Spinal cord (tissue), 9 donors: ENCODE measurements at regions not wholly inside any gene's neighbourhood (a gene's known extent, or its start where the extent isn't known, plus 50 kb on each side); places are given as distances from the start of the nearest gene placed in this dataset.
A peak's percentile ranks its signal among the peaks of the same experiment; 100 is the strongest.

Experiments
- DNase-seq, 6 donors: peaks; one replicate each; pipeline versions ENCODE4 v3.0.0 to v3.0.0-alpha.2; 2013 to 2015; ENCODE audit warnings: low spot score in 6 of 6, low read depth in 4 of 6
- H3K27ac ChIP-seq: one replicate; pipeline ENCODE4 v1.5.1; 2013; ENCODE audit warnings: low read depth, low read length, control low read depth
- H3K27me3 ChIP-seq: one replicate; pipeline ENCODE4 v1.6.1; 2013; ENCODE audit warnings: low read length; ENCODE audit not compliant: control insufficient read depth, insufficient read depth
- H3K36me3 ChIP-seq: one replicate; pipeline ENCODE4 v1.6.1; 2013; ENCODE audit warnings: low read length; ENCODE audit not compliant: control insufficient read depth, insufficient read depth
- H3K4me1 ChIP-seq: one replicate; pipeline ENCODE4 v1.6.1; 2013; ENCODE audit warnings: low read length; ENCODE audit not compliant: control insufficient read depth, insufficient read depth
- H3K4me3 ChIP-seq: one replicate; pipeline ENCODE4 v1.5.1; 2013; ENCODE audit warnings: low read depth, low read length, control low read depth
- H3K9me3 ChIP-seq: one replicate; pipeline ENCODE4 v1.6.1; 2013; ENCODE audit warnings: low read length; ENCODE audit not compliant: control insufficient read depth, insufficient read depth
- WGBS: methylation state at CpG from one replicate; pipeline ENCODE4 v1.1.5; 2013; ENCODE audit warnings: missing lambda C conversion rate; ENCODE audit not compliant: insufficient coverage; 5-methylcytosine and 5-hydroxymethylcytosine counted together
- donor health status: healthy.

DNA sequence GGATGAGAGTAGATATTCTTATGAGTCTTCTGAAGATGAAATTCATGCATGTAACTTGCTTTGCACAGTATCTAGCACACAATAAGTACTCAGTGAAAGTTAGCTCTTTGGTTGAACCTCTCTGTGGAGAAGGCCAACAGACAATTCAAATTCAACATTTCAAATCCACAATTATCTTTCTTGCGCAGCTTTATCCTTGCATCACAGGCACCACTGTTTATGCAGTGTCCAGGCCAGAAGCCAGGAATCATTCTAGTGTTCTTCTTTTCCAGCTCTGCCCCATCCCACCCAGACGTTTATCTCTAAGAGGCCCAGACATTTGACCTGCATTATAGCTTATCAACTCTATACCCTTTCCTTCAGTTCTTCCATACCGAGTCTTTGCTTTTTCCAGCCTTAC is 254.7 kb upstream of the OBI1 start:
- H3K27ac ChIP-seq: no peak overlapping the region
- H3K27me3 ChIP-seq: no peaks in the 10 kb centered on the region
- no peak for DNase-seq
- H3K4me3 ChIP-seq: no peak overlapping the region
- H3K4me1 ChIP-seq: no peaks in the 10 kb centered on the region
- H3K9me3 ChIP-seq: no peaks in the 10 kb centered on the region
- no peaks in the 10 kb centered on the region for H3K36me3 ChIP-seq
- 75% methylated on average over 2 of the region's 3 CpGs for WGBS

DNA sequence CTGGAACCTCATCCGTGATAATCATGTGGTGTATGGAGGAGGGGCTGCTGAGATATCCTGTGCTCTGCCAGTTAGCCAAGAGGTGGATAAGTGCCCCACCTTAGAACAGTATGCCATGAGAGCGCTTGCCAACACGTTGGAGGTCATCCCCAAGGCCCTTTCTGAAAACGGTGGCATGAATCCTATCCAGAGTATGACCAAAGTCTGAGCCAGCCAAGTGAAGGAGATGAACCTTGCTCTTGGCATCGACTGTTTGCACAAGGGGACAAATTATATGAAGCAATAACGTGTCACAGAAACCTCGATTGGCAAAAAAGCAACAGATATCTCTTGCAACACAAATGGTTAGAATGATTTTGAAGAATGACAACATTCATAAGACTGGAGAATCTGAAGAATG is 251.2 kb upstream of the OBI1 start:
- Histone ChIP-seq H3K9me3 (no peaks in the 10 kb centered on the region), H3K27ac (no peak overlapping the region), H3K4me1 (no peaks in the 10 kb centered on the region), H3K4me3 (no peak overlapping the region), H3K27me3 (no peaks in the 10 kb centered on the region), H3K36me3 (no peaks in the 10 kb centered on the region)
- DNase-seq: no peak
- WGBS: 70% methylated on average over 7 of the region's 7 CpGs

DNA sequence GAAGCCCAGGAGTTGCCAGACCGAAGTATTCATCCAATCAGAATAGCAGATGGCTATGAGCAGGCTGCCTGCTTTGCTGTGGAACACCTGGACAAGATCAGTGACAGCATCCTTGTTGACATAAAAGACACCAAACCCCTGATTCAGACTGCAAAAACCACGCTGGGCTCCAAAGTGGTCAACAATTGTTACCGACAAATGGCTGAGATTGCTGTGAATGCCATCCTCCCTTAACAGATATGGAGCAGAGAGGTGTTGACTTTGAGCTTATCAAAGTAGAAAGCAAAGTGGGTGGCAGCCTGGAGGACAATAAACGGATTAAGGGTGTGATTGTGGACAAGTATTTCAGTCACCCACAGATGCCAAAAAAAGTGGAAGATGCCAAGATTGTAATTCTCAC is 250.3 kb upstream of the OBI1 start:
- no peak overlapping the region for H3K4me3 ChIP-seq
- H3K36me3 ChIP-seq: no peaks in the 10 kb centered on the region
- DNase-seq: no peak
- WGBS: 50% methylated on average over 2 of the region's 4 CpGs
- H3K4me1 ChIP-seq: no peaks in the 10 kb centered on the region
- no peaks in the 10 kb centered on the region for H3K9me3 ChIP-seq
- no peaks in the 10 kb centered on the region for H3K27me3 ChIP-seq
- H3K27ac ChIP-seq: no peak overlapping the region

DNA sequence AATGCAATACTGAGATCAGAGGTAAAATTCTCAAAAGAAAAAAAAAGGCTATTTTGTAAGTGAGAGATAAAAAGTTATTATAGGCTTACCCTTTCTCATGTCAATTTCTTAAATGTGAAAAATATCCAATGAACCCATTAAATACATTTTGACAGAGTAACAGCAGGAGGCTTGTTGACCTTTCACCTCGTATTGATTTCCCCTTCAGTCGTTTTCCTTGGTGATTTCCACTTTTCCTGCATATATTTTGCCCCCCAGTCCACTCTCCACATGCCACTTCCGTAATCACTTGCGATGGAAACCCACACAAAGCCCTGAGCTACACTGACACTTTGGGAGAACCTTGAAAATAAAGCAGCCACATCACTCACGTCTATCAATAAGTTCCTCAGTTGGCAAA is 248.1 kb upstream of the OBI1 start:
- Histone ChIP-seq H3K4me1 (no peaks in the 10 kb centered on the region), H3K27me3 (no peaks in the 10 kb centered on the region), H3K9me3 (no peaks in the 10 kb centered on the region), H3K36me3 (no peaks in the 10 kb centered on the region), H3K4me3 (no peak overlapping the region), H3K27ac (no peak overlapping the region)
- 46% methylated on average over 4 of the region's 5 CpGs for WGBS
- DNase-seq: no peak

DNA sequence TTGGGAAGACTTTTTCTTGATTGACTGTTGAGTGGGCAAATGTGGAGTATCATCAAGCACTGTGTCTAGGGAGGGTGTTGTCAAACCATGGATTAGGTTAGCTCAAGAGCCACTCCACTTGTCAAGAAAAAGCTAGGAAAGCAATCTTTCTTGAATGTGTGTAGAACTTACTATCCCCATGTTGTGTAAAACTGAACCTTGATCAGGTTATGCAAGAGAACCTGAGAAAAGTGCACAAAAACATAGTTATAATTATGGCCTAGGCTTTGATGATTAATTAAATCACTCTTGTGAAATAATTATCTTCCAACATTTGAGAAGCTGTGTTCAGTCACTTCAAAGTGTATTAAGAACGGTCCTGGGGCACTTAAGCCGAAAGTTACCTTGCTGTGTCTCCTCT is 238.2 kb upstream of the OBI1 start:
- no peaks in the 10 kb centered on the region for H3K36me3 ChIP-seq
- no peaks in the 10 kb centered on the region for H3K9me3 ChIP-seq
- no peaks in the 10 kb centered on the region for H3K27me3 ChIP-seq
- H3K27ac ChIP-seq: no peak overlapping the region
- WGBS: no CpG with 5 or more reads among the region's 2 CpGs
- no peaks in the 10 kb centered on the region for H3K4me1 ChIP-seq
- H3K4me3 ChIP-seq: no peak overlapping the region
- DNase-seq: no peak

DNA sequence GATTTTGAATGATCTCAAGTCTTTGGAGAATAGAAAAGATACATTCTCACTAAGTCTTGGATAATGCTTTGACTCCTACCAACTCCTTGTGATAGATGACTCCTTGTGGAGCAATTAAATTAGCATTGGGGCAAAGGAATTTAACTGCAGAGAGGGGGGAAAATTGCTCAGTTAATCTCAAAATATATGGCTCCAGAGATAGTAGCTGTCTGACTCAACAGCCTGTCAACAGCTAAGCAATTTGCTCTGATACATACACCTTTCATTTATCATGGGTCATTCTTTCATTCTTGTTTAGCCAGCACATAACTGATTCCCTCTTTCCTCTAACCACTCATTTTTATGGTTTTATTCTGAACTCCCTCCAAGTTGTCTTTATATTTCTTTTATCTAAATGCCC is 225.6 kb upstream of the OBI1 start:
- H3K27me3 ChIP-seq: no peaks in the 10 kb centered on the region
- no peak for DNase-seq
- H3K27ac ChIP-seq: no peak overlapping the region
- no peaks in the 10 kb centered on the region for H3K4me1 ChIP-seq
- no peaks in the 10 kb centered on the region for H3K9me3 ChIP-seq
- H3K4me3 ChIP-seq: no peak overlapping the region
- H3K36me3 ChIP-seq: no peaks in the 10 kb centered on the region

DNA sequence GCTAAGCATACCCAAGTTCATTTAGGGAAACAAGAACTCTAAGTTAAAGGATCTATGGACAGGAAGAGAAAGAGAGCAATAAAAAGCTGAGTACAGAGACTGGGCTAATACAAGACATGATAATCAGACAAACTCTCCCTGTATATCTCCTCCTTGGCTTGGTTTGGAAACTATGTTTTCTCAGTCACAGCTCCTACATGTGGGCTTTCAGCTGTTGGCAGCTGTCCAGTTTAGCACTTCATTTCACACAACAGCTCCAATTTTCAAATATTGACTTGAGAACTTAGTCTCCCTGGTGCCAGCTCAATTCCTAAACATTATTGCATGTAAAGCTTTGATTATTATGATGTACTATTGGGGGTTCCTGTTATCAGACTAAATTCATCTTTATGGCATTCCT is 222.8 kb upstream of the OBI1 start:
- no peaks in the 10 kb centered on the region for H3K36me3 ChIP-seq
- H3K9me3 ChIP-seq: no peaks in the 10 kb centered on the region
- no peak overlapping the region for H3K4me3 ChIP-seq
- peak in 5 of 6 donors; percentile 7 to 86 (median 32) for DNase-seq
- H3K4me1 ChIP-seq: no peaks in the 10 kb centered on the region
- no peak overlapping the region for H3K27ac ChIP-seq
- no peaks in the 10 kb centered on the region for H3K27me3 ChIP-seq

DNA sequence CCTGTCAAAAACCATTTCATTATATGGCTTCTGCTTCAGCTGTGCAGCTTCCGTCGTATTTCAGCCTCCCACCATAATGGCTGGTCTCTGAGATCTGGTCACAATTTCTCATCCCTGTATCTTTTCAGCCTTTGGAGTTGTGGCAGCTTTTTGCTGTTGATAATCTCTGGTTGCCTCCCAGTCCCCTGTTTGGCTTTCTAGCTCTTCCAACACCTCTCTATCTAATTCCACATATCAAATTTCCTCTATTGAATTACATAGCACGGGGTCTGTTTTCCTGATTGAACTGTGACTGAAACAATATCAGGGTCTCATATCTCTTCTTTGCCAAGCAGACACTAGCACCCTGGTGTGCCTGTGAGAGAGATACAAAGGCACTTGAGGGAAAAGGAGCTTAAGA is 222.1 kb upstream of the OBI1 start:
- Histone ChIP-seq H3K27ac (no peak overlapping the region), H3K9me3 (no peaks in the 10 kb centered on the region), H3K4me1 (no peaks in the 10 kb centered on the region), H3K36me3 (no peaks in the 10 kb centered on the region), H3K27me3 (no peaks in the 10 kb centered on the region), H3K4me3 (no peak overlapping the region)
- no CpG with 5 or more reads among the region's 3 CpGs for WGBS
- DNase-seq: no peak

DNA sequence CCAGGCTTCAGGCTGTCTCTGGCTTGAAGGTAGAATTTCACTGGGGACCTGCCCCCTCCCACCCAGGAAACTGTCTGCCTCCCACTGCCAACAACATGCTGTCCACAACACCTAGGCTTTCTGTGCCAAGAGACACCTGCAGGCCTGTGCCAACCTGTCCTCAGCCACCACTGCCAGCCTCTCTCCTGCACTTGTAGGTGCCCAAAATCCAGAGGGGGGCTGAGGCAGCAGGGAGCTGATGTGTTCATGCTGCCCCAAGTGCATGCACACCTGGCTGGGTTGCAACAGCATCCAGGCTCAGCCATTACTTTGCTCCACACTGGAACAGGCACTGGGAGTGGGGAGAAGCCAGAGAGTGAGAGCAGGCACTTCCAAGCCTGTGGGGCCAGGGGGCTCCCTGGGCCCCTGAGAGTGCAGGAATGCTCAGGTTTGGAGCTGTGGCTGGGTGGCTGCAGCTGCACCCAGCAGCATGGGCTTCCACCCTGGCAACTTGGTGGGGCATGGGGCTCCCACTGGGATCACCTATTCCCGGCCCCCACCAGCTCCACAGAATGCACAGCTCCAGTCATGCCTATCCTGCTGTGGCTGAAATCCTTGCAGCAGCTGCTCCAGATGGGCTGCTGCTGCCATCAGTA is 218.1 kb upstream of the OBI1 start:
- Histone ChIP-seq H3K9me3 (no peaks in the 10 kb centered on the region), H3K36me3 (no peaks in the 10 kb centered on the region), H3K27ac (no peak overlapping the region), H3K27me3 (no peaks in the 10 kb centered on the region), H3K4me3 (no peak overlapping the region), H3K4me1 (no peaks in the 10 kb centered on the region)
- 77% methylated on average over 1 of the region's 1 CpG for WGBS
- DNase-seq: no peak

DNA sequence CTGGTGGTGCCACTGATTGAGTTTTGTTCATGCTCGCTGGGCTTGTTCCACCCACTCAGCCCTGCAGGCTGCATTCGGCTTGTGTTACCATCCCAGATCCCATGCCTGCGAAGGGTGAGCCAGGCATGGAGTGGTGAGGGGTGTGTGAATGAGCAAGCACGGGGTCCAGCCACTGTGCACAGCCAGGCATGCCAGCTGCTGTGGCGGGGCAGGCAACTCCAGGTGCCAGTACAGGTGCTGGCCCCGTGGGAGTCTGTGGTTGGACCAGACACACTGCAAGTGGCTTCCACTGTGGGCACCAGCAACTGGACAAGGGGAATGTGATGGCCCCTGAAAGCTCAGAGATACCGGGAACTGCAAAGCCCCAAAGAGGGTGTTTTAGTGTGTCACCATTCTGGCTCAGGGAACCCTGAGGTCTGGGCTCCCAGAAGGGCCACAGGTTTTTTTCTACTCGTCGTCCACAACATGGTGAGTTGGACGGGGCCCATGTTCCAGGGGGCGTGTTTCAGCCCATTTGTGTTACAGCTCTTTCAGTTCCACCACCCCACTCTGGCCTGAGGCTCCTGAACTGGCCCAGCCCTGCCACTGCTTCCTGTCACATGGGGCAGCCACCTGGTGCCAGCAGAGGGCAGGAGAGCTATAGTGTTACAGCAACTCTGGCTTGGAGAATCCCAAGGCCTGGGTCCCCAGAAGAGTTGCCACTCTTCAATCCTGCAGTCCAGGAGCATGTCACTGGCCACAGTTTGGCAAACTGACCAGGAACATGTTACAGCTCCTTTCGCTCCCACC is 217.0 kb upstream of the OBI1 start:
- Histone ChIP-seq H3K4me3 (no peak overlapping the region), H3K27ac (no peak overlapping the region), H3K9me3 (no peaks in the 10 kb centered on the region), H3K4me1 (no peaks in the 10 kb centered on the region), H3K27me3 (no peaks in the 10 kb centered on the region), H3K36me3 (no peaks in the 10 kb centered on the region)
- WGBS: 78% methylated on average over 10 of the region's 12 CpGs
- no peak for DNase-seq
